Neural cell (in vitro differentiated cells): ENCODE measurements at regions not wholly inside any gene's neighbourhood (a gene's known extent, or its start where the extent isn't known, plus 50 kb on each side); places are given as distances from the start of the nearest gene placed in this dataset.

Experiments used
- H2AFZ ChIP-seq: fragments of 200-600, 300-800 bp; sonication (generic), shearing (Covaris generic); 2 replicates; pipeline ENCODE4 v1.6.0; 2014; ENCODE audit warnings: low read depth, mild to moderate bottlenecking, antibody characterized with exemption, low read length, moderate library complexity
- H3F3A ChIP-seq: fragments of 200-600 bp; shearing (Covaris generic); 2 replicates; pipeline ENCODE4 v1.6.1; 2016; ENCODE audit warnings: mild to moderate bottlenecking, moderate library complexity, mixed read lengths, antibody characterized with exemption, low read length; ENCODE audit not compliant: insufficient read depth, poor library complexity, severe bottlenecking
- H3K27ac ChIP-seq: fragments of 200-600, 300-800 bp; sonication (generic), shearing (Covaris generic); 2 replicates; pipeline ENCODE4 v1.5.1; 2014; ENCODE audit warnings: mild to moderate bottlenecking, low read length, moderate library complexity
- H3K27me3 ChIP-seq: fragments of 300-800, 200-600 bp; sonication (generic), shearing (Covaris generic); 2 replicates; pipeline ENCODE4 v1.6.0; 2014; ENCODE audit warnings: mild to moderate bottlenecking, low read depth, low read length, moderate library complexity; ENCODE audit not compliant: insufficient read depth
- H3K36me3 ChIP-seq: fragments of 300-800, 200-600 bp; sonication (generic), shearing (Covaris generic); 2 replicates; pipeline ENCODE4 v1.5.1; 2014; ENCODE audit warnings: mild to moderate bottlenecking, antibody characterized with exemption, low read length, moderate library complexity; ENCODE audit not compliant: insufficient read depth
- H3K4me2 ChIP-seq: fragments of 300-800, 200-600 bp; sonication (generic), shearing (Covaris generic); 2 replicates; pipeline ENCODE4 v1.6.0; 2014; ENCODE audit warnings: mild to moderate bottlenecking, low read length
- H3K4me3 ChIP-seq: fragments of 300-800, 200-600 bp; sonication (generic), shearing (Covaris generic); 2 replicates; pipeline ENCODE4 v1.5.1; 2014; ENCODE audit warnings: mild to moderate bottlenecking, low read length, moderate library complexity
- H3K79me2 ChIP-seq: fragments of 200-600 bp; shearing (Covaris generic); replicated peaks from 2 replicates; pipeline ENCODE4 v1.6.0; 2014; ENCODE audit warnings: mild to moderate bottlenecking, low read length, moderate library complexity; ENCODE audit not compliant: insufficient read depth
- H3K9ac ChIP-seq: fragments of 300-800, 200-600 bp; sonication (generic), shearing (Covaris generic); 2 replicates; pipeline ENCODE4 v1.6.1; 2016; ENCODE audit warnings: mild to moderate bottlenecking, low read length, mixed read lengths
- H3K9me2 ChIP-seq: fragments of 200-600 bp; shearing (Covaris generic); 2 replicates; pipeline ENCODE4 v1.6.1; 2016; ENCODE audit warnings: mild to moderate bottlenecking, low read length, mixed read lengths; ENCODE audit not compliant: insufficient read depth
- H3K9me3 ChIP-seq: fragments of 200-600, 300-800 bp; sonication (generic), shearing (Covaris generic); 2 replicates; pipeline ENCODE4 v1.6.1; 2016; ENCODE audit warnings: mild to moderate bottlenecking, mixed run types, low read length, moderate library complexity, mixed read lengths
- H4K20me1 ChIP-seq: fragments of 200-600 bp; shearing (Covaris generic); 2 replicates; pipeline ENCODE4 v1.6.1; 2016; ENCODE audit warnings: mild to moderate bottlenecking, mixed run types; ENCODE audit not compliant: insufficient read depth
- EP300 ChIP-seq: fragments of 450-650 bp; conservative IDR thresholded peaks from 2 replicates; pipeline ENCODE4 v1.6.1; 2014; ENCODE audit warnings: antibody characterized with exemption, mild to moderate bottlenecking, moderate library complexity; ENCODE audit not compliant: poor library complexity, severe bottlenecking
- EZH2 ChIP-seq: fragments of 200-600, 300-800 bp; shearing (Covaris generic), sonication (generic); IDR thresholded peaks from 2 replicates; pipeline ENCODE4 v1.6.1; 2014; ENCODE audit warnings: antibody characterized with exemption, low read length, borderline replicate concordance, mild to moderate bottlenecking; ENCODE audit not compliant: insufficient read depth, poor library complexity, severe bottlenecking
- MXI1 ChIP-seq: fragments of 450-650 bp; conservative IDR thresholded peaks from 2 replicates; pipeline ENCODE4 v1.6.1; 2014; ENCODE audit warnings: antibody characterized with exemption, mild to moderate bottlenecking; ENCODE audit not compliant: poor library complexity, severe bottlenecking
- POLR2AphosphoS5 ChIP-seq: IDR thresholded peaks from 2 replicates; pipeline ENCODE4 v1.6.1; 2012
- RAD21 ChIP-seq: fragments of 450-650 bp; conservative IDR thresholded peaks from 2 replicates; pipeline ENCODE4 v1.6.1; 2014; ENCODE audit warnings: antibody characterized with exemption, mild to moderate bottlenecking, moderate library complexity
- SMC3 ChIP-seq: fragments of 450-650 bp; conservative IDR thresholded peaks from 2 replicates; pipeline ENCODE4 v1.6.1; 2014; ENCODE audit warnings: antibody characterized with exemption, mild to moderate bottlenecking, moderate library complexity; ENCODE audit not compliant: poor library complexity
- TAF1 ChIP-seq: IDR thresholded peaks from 2 replicates; pipeline ENCODE4 v1.6.1; 2012; ENCODE audit warnings: low read depth
- TF ChIP-seq, protein P1 (sequence below): IDR thresholded peaks from 2 replicates; pipeline ENCODE4 v1.6.1; 2012; ENCODE audit warnings: borderline replicate concordance
- TF ChIP-seq, protein P2 (sequence below): fragments of 450-650 bp; IDR thresholded peaks from 2 replicates; pipeline ENCODE4 v1.5.1; 2014; ENCODE audit warnings: antibody characterized with exemption, mild to moderate bottlenecking, moderate library complexity; ENCODE audit not compliant: poor library complexity, severe bottlenecking

DNA sequence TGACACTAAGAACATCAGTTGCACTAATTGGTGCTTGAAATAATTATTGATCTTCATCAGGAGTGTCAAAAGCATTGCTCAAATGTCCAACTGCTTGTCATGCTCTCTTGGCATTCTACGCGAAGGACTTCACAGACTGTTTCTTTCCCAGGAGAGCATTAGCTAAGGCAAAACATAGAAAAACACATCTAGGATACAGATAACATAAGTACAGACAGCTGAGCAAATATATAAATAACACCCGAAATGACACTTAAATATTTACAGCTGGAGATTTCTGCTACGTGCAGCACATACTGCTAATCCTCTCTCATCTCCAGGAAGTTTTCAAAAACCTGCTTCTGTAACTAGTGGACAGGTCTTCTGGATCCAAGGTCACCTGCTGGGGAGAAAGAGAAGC, 120.0 kb upstream of the PRMT8 start:
- H3F3A ChIP-seq: no peaks in the 10 kb centered on the region
- no peak overlapping the region for H3K4me2 ChIP-seq
- no peak overlapping the region for H3K27ac ChIP-seq
- H3K4me3 ChIP-seq: no peak overlapping the region
- H3K79me2 ChIP-seq: no peaks in the 10 kb centered on the region
- no peak for TF ChIP-seq TAF1
- TF ChIP-seq SMC3: no peak
- TF ChIP-seq, protein P1, sequence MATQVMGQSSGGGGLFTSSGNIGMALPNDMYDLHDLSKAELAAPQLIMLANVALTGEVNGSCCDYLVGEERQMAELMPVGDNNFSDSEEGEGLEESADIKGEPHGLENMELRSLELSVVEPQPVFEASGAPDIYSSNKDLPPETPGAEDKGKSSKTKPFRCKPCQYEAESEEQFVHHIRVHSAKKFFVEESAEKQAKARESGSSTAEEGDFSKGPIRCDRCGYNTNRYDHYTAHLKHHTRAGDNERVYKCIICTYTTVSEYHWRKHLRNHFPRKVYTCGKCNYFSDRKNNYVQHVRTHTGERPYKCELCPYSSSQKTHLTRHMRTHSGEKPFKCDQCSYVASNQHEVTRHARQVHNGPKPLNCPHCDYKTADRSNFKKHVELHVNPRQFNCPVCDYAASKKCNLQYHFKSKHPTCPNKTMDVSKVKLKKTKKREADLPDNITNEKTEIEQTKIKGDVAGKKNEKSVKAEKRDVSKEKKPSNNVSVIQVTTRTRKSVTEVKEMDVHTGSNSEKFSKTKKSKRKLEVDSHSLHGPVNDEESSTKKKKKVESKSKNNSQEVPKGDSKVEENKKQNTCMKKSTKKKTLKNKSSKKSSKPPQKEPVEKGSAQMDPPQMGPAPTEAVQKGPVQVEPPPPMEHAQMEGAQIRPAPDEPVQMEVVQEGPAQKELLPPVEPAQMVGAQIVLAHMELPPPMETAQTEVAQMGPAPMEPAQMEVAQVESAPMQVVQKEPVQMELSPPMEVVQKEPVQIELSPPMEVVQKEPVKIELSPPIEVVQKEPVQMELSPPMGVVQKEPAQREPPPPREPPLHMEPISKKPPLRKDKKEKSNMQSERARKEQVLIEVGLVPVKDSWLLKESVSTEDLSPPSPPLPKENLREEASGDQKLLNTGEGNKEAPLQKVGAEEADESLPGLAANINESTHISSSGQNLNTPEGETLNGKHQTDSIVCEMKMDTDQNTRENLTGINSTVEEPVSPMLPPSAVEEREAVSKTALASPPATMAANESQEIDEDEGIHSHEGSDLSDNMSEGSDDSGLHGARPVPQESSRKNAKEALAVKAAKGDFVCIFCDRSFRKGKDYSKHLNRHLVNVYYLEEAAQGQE: no peak
- TF ChIP-seq EP300: no peak
- TF ChIP-seq MXI1: no peak
- TF ChIP-seq EZH2: no peak
- TF ChIP-seq, protein P2, sequence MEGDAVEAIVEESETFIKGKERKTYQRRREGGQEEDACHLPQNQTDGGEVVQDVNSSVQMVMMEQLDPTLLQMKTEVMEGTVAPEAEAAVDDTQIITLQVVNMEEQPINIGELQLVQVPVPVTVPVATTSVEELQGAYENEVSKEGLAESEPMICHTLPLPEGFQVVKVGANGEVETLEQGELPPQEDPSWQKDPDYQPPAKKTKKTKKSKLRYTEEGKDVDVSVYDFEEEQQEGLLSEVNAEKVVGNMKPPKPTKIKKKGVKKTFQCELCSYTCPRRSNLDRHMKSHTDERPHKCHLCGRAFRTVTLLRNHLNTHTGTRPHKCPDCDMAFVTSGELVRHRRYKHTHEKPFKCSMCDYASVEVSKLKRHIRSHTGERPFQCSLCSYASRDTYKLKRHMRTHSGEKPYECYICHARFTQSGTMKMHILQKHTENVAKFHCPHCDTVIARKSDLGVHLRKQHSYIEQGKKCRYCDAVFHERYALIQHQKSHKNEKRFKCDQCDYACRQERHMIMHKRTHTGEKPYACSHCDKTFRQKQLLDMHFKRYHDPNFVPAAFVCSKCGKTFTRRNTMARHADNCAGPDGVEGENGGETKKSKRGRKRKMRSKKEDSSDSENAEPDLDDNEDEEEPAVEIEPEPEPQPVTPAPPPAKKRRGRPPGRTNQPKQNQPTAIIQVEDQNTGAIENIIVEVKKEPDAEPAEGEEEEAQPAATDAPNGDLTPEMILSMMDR: no peak
- TF ChIP-seq RAD21: no peak
- no peak for TF ChIP-seq POLR2AphosphoS5
- H3K36me3 ChIP-seq: no peaks in the 10 kb centered on the region
- no peaks in the 10 kb centered on the region for H3K9me3 ChIP-seq
- no peaks in the 10 kb centered on the region for H4K20me1 ChIP-seq
- H3K9ac ChIP-seq: no peak overlapping the region
- peaks cover 12% of the 10 kb centered on the region for H3K27me3 ChIP-seq
- H3K9me2 ChIP-seq: no peaks in the 10 kb centered on the region
- no peak overlapping the region for H2AFZ ChIP-seq

DNA sequence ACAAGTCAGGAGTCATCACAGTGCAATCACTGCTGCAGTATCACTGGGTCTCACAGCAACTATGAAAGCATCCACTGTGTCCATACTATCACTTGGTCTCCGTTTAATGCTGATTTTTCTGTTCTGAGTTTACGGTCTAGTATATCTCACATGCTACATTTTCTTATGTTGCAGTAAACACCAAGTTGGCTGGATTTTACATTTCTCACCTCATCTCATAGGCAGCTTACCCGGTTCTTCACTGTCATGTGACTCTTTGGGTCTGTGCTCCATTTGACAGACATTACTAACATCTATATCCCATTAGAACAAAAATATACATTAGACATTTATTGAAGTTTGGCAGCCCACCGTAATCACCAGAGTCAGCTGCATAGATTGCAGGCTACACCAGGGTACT, 115.7 kb upstream of the PRMT8 start:
- Histone ChIP-seq H3K4me3 (no peak overlapping the region), H4K20me1 (no peaks in the 10 kb centered on the region), H3K27me3 (no peaks in the 10 kb centered on the region), H3K9ac (no peak overlapping the region), H3K9me2 (no peaks in the 10 kb centered on the region), H3K36me3 (no peaks in the 10 kb centered on the region), H2AFZ (no peak overlapping the region), H3K27ac (no peak overlapping the region), H3K4me2 (no peak overlapping the region), H3K79me2 (no peaks in the 10 kb centered on the region), H3K9me3 (no peaks in the 10 kb centered on the region), H3F3A (no peaks in the 10 kb centered on the region)
- no peak for TF ChIP-seq TAF1
- TF ChIP-seq SMC3: no peak
- TF ChIP-seq, protein P2: no peak
- TF ChIP-seq EP300: no peak
- TF ChIP-seq EZH2: no peak
- TF ChIP-seq POLR2AphosphoS5: no peak
- TF ChIP-seq, protein P1: no peak
- TF ChIP-seq MXI1: no peak
- no peak for TF ChIP-seq RAD21
